Keratinocyte (primary cell): ENCODE measurements at regions not wholly inside any gene's neighbourhood (a gene's known extent, or its start where the extent isn't known, plus 50 kb on each side); places are given as distances from the start of the nearest gene placed in this dataset.
A peak's percentile ranks its signal among the peaks of the same experiment; 100 is the strongest.

Source experiments
- DNase-seq: peaks from one replicate; pipeline ENCODE4 v3.0.0-alpha.2; 2011; ENCODE audit warnings: low read depth, missing footprints, low spot score
- FAIRE-seq: peaks from 2 replicates; lab custom pipeline; 2011; peaks lifted over from hg19 to GRCh38; lab: Jason Lieb, UNC
- H2AFZ ChIP-seq: 2 replicates; pipeline ENCODE4 v1.6.0; 2012; ENCODE audit warnings: low read length, control low read depth, inconsistent platforms; ENCODE audit not compliant: control insufficient read depth
- H3K27ac ChIP-seq: 2 replicates; pipeline ENCODE4 v1.5.1; 2011; ENCODE audit warnings: low read length; ENCODE audit not compliant: control insufficient read depth, insufficient read depth
- H3K27me3 ChIP-seq: 3 replicates; pipeline ENCODE4 v1.6.0; 2011; ENCODE audit warnings: low read length; ENCODE audit not compliant: control insufficient read depth, insufficient read depth; ENCODE audit errors: extremely low read depth
- H3K36me3 ChIP-seq, 2 experiments: 2 replicates in 1 of 2; 3 replicates in 1 of 2; pipeline ENCODE4 v1.5.1; 2011; ENCODE audit warnings: low read length in 2 of 2, mild to moderate bottlenecking in 1 of 2; ENCODE audit not compliant: control insufficient read depth in 2 of 2, insufficient read depth in 2 of 2; ENCODE audit errors: extremely low read depth in 1 of 2
- H3K4me1 ChIP-seq: 3 replicates; pipeline ENCODE4 v1.5.1; 2011; ENCODE audit warnings: low read length; ENCODE audit not compliant: control insufficient read depth, insufficient read depth; ENCODE audit errors: extremely low read depth
- H3K4me2 ChIP-seq: 3 replicates; pipeline ENCODE4 v1.6.0; 2011; ENCODE audit warnings: low read depth, low read length; ENCODE audit not compliant: control insufficient read depth, insufficient read depth; ENCODE audit errors: extremely low read depth
- H3K4me3 ChIP-seq, 3 experiments: fragments of 200-600 bp in 1 of 3; sonication (generic) in 1 of 3; 2 replicates in 2 of 3; 3 replicates in 1 of 3; pipeline ENCODE4 v1.5.1; 2011 to 2016; ENCODE audit warnings: low read length in 3 of 3, mild to moderate bottlenecking in 3 of 3, control low read depth in 2 of 3, inconsistent platforms in 1 of 3, low read depth in 1 of 3, mixed read lengths in 1 of 3, mixed run types in 1 of 3, moderate library complexity in 1 of 3; ENCODE audit not compliant: control insufficient read depth in 2 of 3, insufficient read depth in 2 of 3; ENCODE audit errors: extremely low read depth in 1 of 3
- H3K79me2 ChIP-seq: 2 replicates; pipeline ENCODE4 v1.6.0; 2012; ENCODE audit warnings: low read length; ENCODE audit not compliant: control insufficient read depth, insufficient read depth
- H3K9ac ChIP-seq: 3 replicates; pipeline ENCODE4 v1.6.0; 2011; ENCODE audit warnings: low read length; ENCODE audit not compliant: control insufficient read depth, insufficient read depth; ENCODE audit errors: extremely low read depth
- H3K9me1 ChIP-seq: 3 replicates; pipeline ENCODE4 v1.6.0; 2011; ENCODE audit warnings: low read length; ENCODE audit not compliant: control insufficient read depth, insufficient read depth; ENCODE audit errors: extremely low read depth
- H3K9me3 ChIP-seq: 2 replicates; pipeline ENCODE4 v1.5.1; 2012; ENCODE audit warnings: low read depth, low read length; ENCODE audit not compliant: control insufficient read depth
- H4K20me1 ChIP-seq: 3 replicates; pipeline ENCODE4 v1.6.0; 2011; ENCODE audit warnings: low read length; ENCODE audit not compliant: control insufficient read depth, insufficient read depth; ENCODE audit errors: extremely low read depth
- CTCF ChIP-seq, 3 experiments: IDR thresholded peaks in 1 of 3; conservative IDR thresholded peaks in 1 of 3; optimal IDR thresholded peaks in 1 of 3; 2 replicates in 2 of 3; 3 replicates in 1 of 3; pipeline versions ENCODE3 to v1.5.1; 2011; ENCODE audit warnings: low read length in 3 of 3, mild to moderate bottlenecking in 3 of 3, moderate library complexity in 2 of 3, control low read depth in 1 of 3, inconsistent platforms in 1 of 3; ENCODE audit not compliant: insufficient read depth in 2 of 3; ENCODE audit errors: extremely low read depth in 1 of 3
- EZH2 ChIP-seq: IDR thresholded peaks from one replicate; pipeline ENCODE4 v1.6.1; 2012; ENCODE audit warnings: inconsistent platforms, mild to moderate bottlenecking, low read length, moderate library complexity
- dilution Hi-C: fragments of 300-500 bp; cut with MboI; formaldehyde crosslinking; loops from one replicate; pipeline ENCODE4 v1.7.0; 2020; ENCODE audit warnings: low sequenced_read_pairs; ENCODE audit not compliant: extremely low pct_ligation_motif_present

DNA sequence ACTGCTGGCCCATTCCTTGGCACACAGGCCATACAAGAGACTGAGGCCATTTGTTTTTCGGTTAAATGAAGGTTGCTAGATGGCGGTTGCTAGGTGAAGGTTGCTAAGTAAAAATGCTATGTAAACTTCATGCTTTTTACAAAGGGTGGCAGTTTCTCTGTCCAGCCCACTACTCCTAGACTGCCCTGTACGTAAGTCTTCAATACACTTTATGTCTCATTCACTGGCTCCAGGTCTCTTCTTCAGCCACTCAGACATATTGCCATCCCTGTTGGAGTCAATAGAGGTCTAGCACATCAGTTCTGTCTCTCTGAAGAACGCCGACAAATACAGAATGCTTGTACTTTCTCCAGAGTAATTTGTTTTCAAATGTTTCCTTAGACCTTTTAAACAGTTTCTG, 370.9 kb upstream of the RND3 start:
- no peaks in the 10 kb centered on the region for H3K27me3 ChIP-seq
- no peak for DNase-seq
- H4K20me1 ChIP-seq = no peaks in the 10 kb centered on the region
- no peak overlapping the region for H2AFZ ChIP-seq
- no peaks in the 10 kb centered on the region for H3K9me1 ChIP-seq
- H3K4me1 ChIP-seq = peaks cover 15% of the 10 kb centered on the region
- dilution Hi-C loops = no loop called here
- H3K4me3 ChIP-seq = no peak overlapping the region
- H3K36me3 ChIP-seq = no peaks in the 10 kb centered on the region
- no peak overlapping the region for H3K4me2 ChIP-seq
- H3K9ac ChIP-seq = no peak overlapping the region
- no peaks in the 10 kb centered on the region for H3K79me2 ChIP-seq
- H3K27ac ChIP-seq = no peak overlapping the region
- H3K9me3 ChIP-seq = no peaks in the 10 kb centered on the region
- no peak for FAIRE-seq
- TF ChIP-seq CTCF (optimal IDR thresholded peaks at IDR 0.05 in 1 of 3, IDR thresholded peaks at IDR 0.05 in 1 of 3, conservative IDR thresholded peaks at IDR 0.05 in 1 of 3; ENCODE audit: extremely low read depth in 1 of 3, insufficient read depth in 2 of 3, low read length in 3 of 3) = no peak
- no peak for TF ChIP-seq EZH2

GRCh38 chr2:150856596-150857281, 369.3 kb upstream of the RND3 start:
- no peak for TF ChIP-seq EZH2
- Histone ChIP-seq H3K27ac (peak overlapping the region; percentile 13), H4K20me1 (no peaks in the 10 kb centered on the region), H3K79me2 (no peaks in the 10 kb centered on the region), H3K4me2 (peak overlapping the region; percentile 12), H3K27me3 (no peaks in the 10 kb centered on the region), H3K9me3 (no peaks in the 10 kb centered on the region), H2AFZ (no peak overlapping the region), H3K4me3 (no peak overlapping the region), H3K9ac (no peak overlapping the region), H3K4me1 (peaks cover 15% of the 10 kb centered on the region), H3K9me1 (no peaks in the 10 kb centered on the region), H3K36me3 (no peaks in the 10 kb centered on the region)
- dilution Hi-C loops = no loop called here
- DNase-seq (no peak), FAIRE-seq (peak; percentile 55)

GRCh38 chr2:150853263-150853662, 365.8 kb upstream of the RND3 start:
- dilution Hi-C loops = no loop called here
- Histone ChIP-seq H3K9me3 (no peaks in the 10 kb centered on the region), H3K4me3 (no peak overlapping the region), H4K20me1 (no peaks in the 10 kb centered on the region), H3K36me3 (no peaks in the 10 kb centered on the region), H2AFZ (no peak overlapping the region), H3K79me2 (no peaks in the 10 kb centered on the region), H3K9ac (no peak overlapping the region), H3K9me1 (no peaks in the 10 kb centered on the region), H3K27ac (no peak overlapping the region), H3K27me3 (no peaks in the 10 kb centered on the region), H3K4me2 (no peak overlapping the region), H3K4me1 (peaks cover 5% of the 10 kb centered on the region)
- DNase-seq (no peak), FAIRE-seq (no peak)
- TF ChIP-seq CTCF (optimal IDR thresholded peaks at IDR 0.05 in 1 of 3, IDR thresholded peaks at IDR 0.05 in 1 of 3, conservative IDR thresholded peaks at IDR 0.05 in 1 of 3; ENCODE audit: extremely low read depth in 1 of 3, insufficient read depth in 2 of 3, low read length in 3 of 3) (no peak), EZH2 (no peak)
